GM23338 (cell line): ENCODE measurements at regions not wholly inside any gene's neighbourhood (a gene's known extent, or its start where the extent isn't known, plus 50 kb on each side); places are given as distances from the start of the nearest gene placed in this dataset.

ENCODE experiments used
- CREB1 ChIP-seq: fragments of 250-450 bp; sonication (Bioruptor Pico); IDR thresholded peaks from 2 replicates; pipeline ENCODE4 v1.5.0; 2020; ENCODE audit warnings: low read depth, mild to moderate bottlenecking, moderate library complexity
- CTCF ChIP-seq, 2 experiments: fragments of 200-600 bp in 1 of 2; sonication (generic) in 1 of 2; conservative IDR thresholded peaks; 2 replicates each; pipeline versions ENCODE4 v1.5.1 to v1.6.1; 2016 to 2017; ENCODE audit warnings: antibody characterized with exemption in 2 of 2, low read depth in 2 of 2, mild to moderate bottlenecking in 2 of 2, moderate library complexity in 1 of 2
- JUNB ChIP-seq: IDR thresholded peaks from one replicate; pipeline ENCODE4 v1.6.1; 2016; ENCODE audit warnings: antibody characterized with exemption; ENCODE audit not compliant: unreplicated experiment
- REST ChIP-seq: IDR thresholded peaks from one replicate; pipeline ENCODE4 v1.6.1; 2018; ENCODE audit warnings: antibody characterized with exemption; ENCODE audit not compliant: unreplicated experiment
- ZNF331 ChIP-seq: fragments of 250-450 bp; sonication (Bioruptor Pico); IDR thresholded peaks from 2 replicates; pipeline ENCODE4 v1.5.0; 2020; ENCODE audit warnings: low read depth, mild to moderate bottlenecking, moderate library complexity
- ZNF462 ChIP-seq: fragments of 250-450 bp; sonication (Bioruptor Pico); IDR thresholded peaks from 2 replicates; pipeline ENCODE4 v1.5.0; 2020; ENCODE audit warnings: mild to moderate bottlenecking, moderate library complexity

- TF ChIP-seq ZNF462 (CRISPR knock-in tag) (no peak), ZNF331 (CRISPR knock-in tag) (no peak), CREB1 (CRISPR knock-in tag) (no peak), JUNB (no peak), CTCF (conservative IDR thresholded peaks at IDR 0.05; ENCODE audit: low read depth in 2 of 2) (no peak), REST (no peak)
Observed at GRCh38 chr7:130894146-130894908, 160.3 kb upstream of the KLF14 start (continued).
